Caco-2 (cell line): ENCODE measurements at regions not wholly inside any gene's neighbourhood (a gene's known extent, or its start where the extent isn't known, plus 50 kb on each side); places are given as distances from the start of the nearest gene placed in this dataset.

ENCODE experiments used
- BruUV-seq: library from RNA; stranded (reverse); fragments of 400-500 nt; replicated peaks from 2 replicates; lab custom pipeline; 2021; lab: Mats Ljungman, UMichigan
- CTCF ChIA-PET: fragments of 300-600 bp; sonication (Branson Sonifier 250); formaldehyde crosslinking; loops from one replicate; lab custom pipeline; 2022; ENCODE audit warnings: antibody characterized with exemption; lab: Charles Lee
- POLR2A ChIA-PET: fragments of 300-600 bp; sonication (Branson Sonifier 250); formaldehyde crosslinking; loops from one replicate; lab custom pipeline; 2022; ENCODE audit warnings: antibody characterized with exemption; lab: Charles Lee
- DNase-seq, 2 experiments: peaks; one replicate each; pipeline versions ENCODE4 v3.0.0 to v3.0.0-alpha.2; 2020 to 2022
- H3K27me3 ChIP-seq: replicated peaks from 2 replicates; pipeline ENCODE4 v1.6.0; 2011; ENCODE audit warnings: low read length; ENCODE audit not compliant: control insufficient read depth, insufficient read depth
- H3K36me3 ChIP-seq: 2 replicates; pipeline ENCODE4 v1.5.1; 2011; ENCODE audit warnings: low read length; ENCODE audit not compliant: control insufficient read depth, insufficient read depth
- H3K4me1 ChIP-seq: fragments of 250-450 bp; sonication (Bioruptor Pico); 2 replicates; pipeline ENCODE4 v1.5.1; 2020; ENCODE audit warnings: mild to moderate bottlenecking
- H3K4me3 ChIP-seq: 2 replicates; pipeline ENCODE4 v1.5.1; 2011; ENCODE audit warnings: low read depth, mild to moderate bottlenecking, control low read depth, low read length
- H3K9me3 ChIP-seq: fragments of 250-450 bp; sonication (Bioruptor Pico); 2 replicates; pipeline ENCODE4 v1.5.1; 2020; ENCODE audit warnings: mild to moderate bottlenecking, moderate library complexity
- H3K27ac Mint-ChIP-seq: one replicate; pipeline ENCODE4 v1.8.0; 2022; ENCODE audit warnings: mixed read lengths; ENCODE audit not compliant: unreplicated experiment
- H3K27me3 Mint-ChIP-seq: one replicate; pipeline ENCODE4 v1.8.0; 2022; ENCODE audit warnings: mixed read lengths; ENCODE audit not compliant: insufficient read depth, unreplicated experiment
- H3K36me3 Mint-ChIP-seq: one replicate; pipeline ENCODE4 v1.8.0; 2022; ENCODE audit warnings: mild to moderate bottlenecking, mixed read lengths; ENCODE audit not compliant: insufficient read depth, unreplicated experiment
- H3K4me1 Mint-ChIP-seq: one replicate; pipeline ENCODE4 v1.8.0; 2022; ENCODE audit warnings: low read depth, mixed read lengths; ENCODE audit not compliant: unreplicated experiment
- H3K4me3 Mint-ChIP-seq: one replicate; pipeline ENCODE4 v1.8.0; 2022; ENCODE audit warnings: mild to moderate bottlenecking, moderate library complexity, mixed read lengths; ENCODE audit not compliant: unreplicated experiment
- H3K9me3 Mint-ChIP-seq: one replicate; pipeline ENCODE4 v1.8.0; 2022; ENCODE audit warnings: mixed read lengths; ENCODE audit not compliant: unreplicated experiment
- intact Hi-C: fragments of 100-400 bp; cut with micrococcal nuclease; formaldehyde crosslinking; loops from one replicate; pipeline ENCODE4 v1.10.0; 2022; ENCODE audit not compliant: unreplicated experiment
- TF ChIP-seq, protein P1 (sequence below), 2 experiments: fragments of 200-600 bp in 1 of 2; IDR thresholded peaks; 1 replicate in 1 of 2; 2 replicates in 1 of 2; pipeline versions ENCODE4 v1.5.1 to v1.8.0; 2011 to 2022; ENCODE audit warnings: antibody characterized with exemption in 1 of 2, control low read depth in 1 of 2, inconsistent platforms in 1 of 2, low read depth in 1 of 2, low read length in 1 of 2, mild to moderate bottlenecking in 1 of 2, moderate library complexity in 1 of 2; ENCODE audit not compliant: insufficient read depth in 1 of 2, severe bottlenecking in 1 of 2, unreplicated experiment in 1 of 2

DNA sequence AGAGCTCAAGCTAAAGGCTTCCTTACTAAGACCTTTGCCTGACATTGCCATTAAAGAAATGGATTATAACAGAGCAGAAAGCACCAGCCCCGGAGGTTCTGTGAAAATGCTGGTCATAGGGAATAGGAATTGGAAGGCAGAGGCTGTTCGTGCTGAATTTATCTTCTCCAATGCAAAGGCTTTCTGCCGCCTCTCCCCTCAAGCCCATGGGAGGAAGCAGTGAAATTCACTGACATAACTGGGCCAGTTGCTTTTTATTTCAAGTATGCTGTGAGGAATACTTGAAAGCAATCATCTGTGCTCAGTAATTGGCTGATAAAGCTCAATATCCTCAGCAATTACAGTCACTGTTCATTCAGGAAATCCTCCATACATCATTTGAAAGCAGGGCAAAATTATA, 85.4 kb upstream of the LINC00305 start:
- no peaks in the 10 kb centered on the region for H3K4me1 Mint-ChIP-seq
- no peak for DNase-seq
- H3K27ac Mint-ChIP-seq, result no peak overlapping the region
- BruUV-seq, result no TSS peak
- H3K4me3 ChIP-seq, result no peak overlapping the region
- TF ChIP-seq, protein P1, sequence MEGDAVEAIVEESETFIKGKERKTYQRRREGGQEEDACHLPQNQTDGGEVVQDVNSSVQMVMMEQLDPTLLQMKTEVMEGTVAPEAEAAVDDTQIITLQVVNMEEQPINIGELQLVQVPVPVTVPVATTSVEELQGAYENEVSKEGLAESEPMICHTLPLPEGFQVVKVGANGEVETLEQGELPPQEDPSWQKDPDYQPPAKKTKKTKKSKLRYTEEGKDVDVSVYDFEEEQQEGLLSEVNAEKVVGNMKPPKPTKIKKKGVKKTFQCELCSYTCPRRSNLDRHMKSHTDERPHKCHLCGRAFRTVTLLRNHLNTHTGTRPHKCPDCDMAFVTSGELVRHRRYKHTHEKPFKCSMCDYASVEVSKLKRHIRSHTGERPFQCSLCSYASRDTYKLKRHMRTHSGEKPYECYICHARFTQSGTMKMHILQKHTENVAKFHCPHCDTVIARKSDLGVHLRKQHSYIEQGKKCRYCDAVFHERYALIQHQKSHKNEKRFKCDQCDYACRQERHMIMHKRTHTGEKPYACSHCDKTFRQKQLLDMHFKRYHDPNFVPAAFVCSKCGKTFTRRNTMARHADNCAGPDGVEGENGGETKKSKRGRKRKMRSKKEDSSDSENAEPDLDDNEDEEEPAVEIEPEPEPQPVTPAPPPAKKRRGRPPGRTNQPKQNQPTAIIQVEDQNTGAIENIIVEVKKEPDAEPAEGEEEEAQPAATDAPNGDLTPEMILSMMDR (IDR thresholded peaks at IDR 0.05; ENCODE audit: insufficient read depth in 1 of 2, low read depth in 1 of 2, low read length in 1 of 2, severe bottlenecking in 1 of 2, unreplicated experiment in 1 of 2), result no peak
- ChIA-PET POLR2A (no interaction called here), CTCF (no interaction called here)
- no peaks in the 10 kb centered on the region for H3K9me3 ChIP-seq
- H3K4me1 ChIP-seq, result no peaks in the 10 kb centered on the region
- H3K4me3 Mint-ChIP-seq, result no peak overlapping the region
- no peaks in the 10 kb centered on the region for H3K36me3 ChIP-seq
- intact Hi-C loops, result no loop called here
- peaks cover 2% of the 10 kb centered on the region for H3K27me3 Mint-ChIP-seq
- H3K27me3 ChIP-seq, result no peaks in the 10 kb centered on the region
- H3K36me3 Mint-ChIP-seq, result no peaks in the 10 kb centered on the region
- no peaks in the 10 kb centered on the region for H3K9me3 Mint-ChIP-seq

DNA sequence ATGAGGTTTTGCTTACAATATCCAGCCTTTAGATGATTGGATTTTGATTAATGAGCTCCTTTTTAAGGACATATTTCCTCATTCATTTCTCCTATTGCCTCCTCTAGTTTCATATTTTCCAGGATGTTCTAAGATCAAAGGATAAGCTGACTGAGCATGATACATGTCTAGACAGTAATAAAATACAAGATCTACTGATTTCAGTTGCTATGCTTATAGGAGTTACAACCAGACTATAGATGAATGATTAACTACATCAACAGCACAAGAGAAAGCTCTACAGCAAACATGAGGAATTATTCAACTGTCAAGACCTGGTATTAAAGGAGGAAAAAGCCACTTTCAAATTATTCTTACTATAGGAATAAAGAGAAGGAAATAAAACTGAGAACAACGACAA, 85.0 kb upstream of the LINC00305 start:
- H3K9me3 ChIP-seq, result no peaks in the 10 kb centered on the region
- H3K27ac Mint-ChIP-seq, result no peak overlapping the region
- TF ChIP-seq, protein P1 (IDR thresholded peaks at IDR 0.05; ENCODE audit: insufficient read depth in 1 of 2, low read depth in 1 of 2, low read length in 1 of 2, severe bottlenecking in 1 of 2, unreplicated experiment in 1 of 2), result no peak
- ChIA-PET CTCF (interaction anchor here (0.6 kb wide), 1 partner anchor 207 kb away, joined by 6 read pairs; no protein-coding TSS in a partner anchor), POLR2A (no interaction called here)
- peaks cover 2% of the 10 kb centered on the region for H3K27me3 Mint-ChIP-seq
- no peaks in the 10 kb centered on the region for H3K27me3 ChIP-seq
- BruUV-seq, result no TSS peak
- no peaks in the 10 kb centered on the region for H3K9me3 Mint-ChIP-seq
- DNase-seq, result no peak
- H3K4me3 Mint-ChIP-seq, result no peak overlapping the region
- H3K36me3 ChIP-seq, result no peaks in the 10 kb centered on the region
- H3K4me3 ChIP-seq, result no peak overlapping the region
- no peaks in the 10 kb centered on the region for H3K4me1 ChIP-seq
- no peaks in the 10 kb centered on the region for H3K36me3 Mint-ChIP-seq
- intact Hi-C loops, result no loop called here
- H3K4me1 Mint-ChIP-seq, result no peaks in the 10 kb centered on the region

DNA sequence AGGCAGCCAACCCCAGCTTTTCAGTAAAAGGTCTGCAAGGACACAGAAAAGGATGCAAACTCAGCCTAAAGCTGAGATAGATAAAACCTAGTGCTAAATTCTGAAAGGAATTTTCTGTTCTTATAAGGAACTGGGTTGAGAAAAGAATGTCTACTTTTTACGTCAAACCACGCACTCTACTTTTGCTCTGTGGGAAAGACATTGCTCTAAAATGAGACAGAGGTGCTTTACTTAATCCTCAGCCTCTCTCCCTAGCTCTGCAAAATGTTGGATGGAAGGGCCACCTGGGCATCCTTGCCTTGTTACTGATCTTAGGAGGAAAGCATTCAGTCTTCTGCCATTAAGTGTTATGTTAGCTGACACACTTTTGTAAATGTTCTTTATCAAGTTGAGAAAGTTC, 72.1 kb upstream of the LINC00305 start:
- H3K4me3 ChIP-seq, result no peak overlapping the region
- H3K36me3 ChIP-seq, result no peaks in the 10 kb centered on the region
- DNase-seq, result no peak
- no peaks in the 10 kb centered on the region for H3K4me1 ChIP-seq
- Mint-ChIP-seq H3K27me3 (no peaks in the 10 kb centered on the region), H3K4me1 (no peaks in the 10 kb centered on the region), H3K36me3 (no peaks in the 10 kb centered on the region), H3K4me3 (no peak overlapping the region), H3K9me3 (no peaks in the 10 kb centered on the region), H3K27ac (no peak overlapping the region)
- CTCF ChIA-PET, result no interaction called here
- intact Hi-C loops, result no loop called here
- H3K27me3 ChIP-seq, result no peaks in the 10 kb centered on the region
- BruUV-seq, result no TSS peak
- no peaks in the 10 kb centered on the region for H3K9me3 ChIP-seq
- TF ChIP-seq, protein P1 (IDR thresholded peaks at IDR 0.05; ENCODE audit: insufficient read depth in 1 of 2, low read depth in 1 of 2, low read length in 1 of 2, severe bottlenecking in 1 of 2, unreplicated experiment in 1 of 2), result no peak
- POLR2A ChIA-PET, result no interaction called here
